ENCODE measurements at regions not wholly inside any gene's neighbourhood (a gene's known extent, or its start where the extent isn't known, plus 50 kb on each side); places are given as distances from the start of the nearest gene placed in this dataset.

DNA sequence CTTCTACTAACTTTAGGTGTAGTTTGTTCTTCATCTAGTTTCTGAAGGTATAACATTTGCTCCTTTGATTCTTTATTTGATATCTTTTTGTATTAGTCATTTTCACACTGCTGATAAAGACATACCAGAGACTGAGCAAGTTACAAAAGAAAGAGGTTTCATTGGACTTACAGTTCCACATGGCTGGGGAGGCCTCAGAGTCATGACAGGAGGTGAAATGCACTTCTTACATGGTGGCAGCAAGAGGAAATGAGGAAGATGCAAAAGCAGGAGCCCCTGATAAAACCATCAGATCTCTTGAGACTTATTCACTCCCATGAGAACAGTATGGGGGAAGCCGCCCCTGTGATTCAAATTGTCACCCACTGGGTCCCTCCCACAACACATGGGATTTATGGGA lies 544.4 kb upstream of the DSEL start:
- CTCF ChIA-PET, result no interaction called here
- no peak for DNase-seq (ENCODE audit: extremely low spot score)
- POLR2A ChIA-PET, result no interaction called here
- TF ChIP-seq, protein P1, sequence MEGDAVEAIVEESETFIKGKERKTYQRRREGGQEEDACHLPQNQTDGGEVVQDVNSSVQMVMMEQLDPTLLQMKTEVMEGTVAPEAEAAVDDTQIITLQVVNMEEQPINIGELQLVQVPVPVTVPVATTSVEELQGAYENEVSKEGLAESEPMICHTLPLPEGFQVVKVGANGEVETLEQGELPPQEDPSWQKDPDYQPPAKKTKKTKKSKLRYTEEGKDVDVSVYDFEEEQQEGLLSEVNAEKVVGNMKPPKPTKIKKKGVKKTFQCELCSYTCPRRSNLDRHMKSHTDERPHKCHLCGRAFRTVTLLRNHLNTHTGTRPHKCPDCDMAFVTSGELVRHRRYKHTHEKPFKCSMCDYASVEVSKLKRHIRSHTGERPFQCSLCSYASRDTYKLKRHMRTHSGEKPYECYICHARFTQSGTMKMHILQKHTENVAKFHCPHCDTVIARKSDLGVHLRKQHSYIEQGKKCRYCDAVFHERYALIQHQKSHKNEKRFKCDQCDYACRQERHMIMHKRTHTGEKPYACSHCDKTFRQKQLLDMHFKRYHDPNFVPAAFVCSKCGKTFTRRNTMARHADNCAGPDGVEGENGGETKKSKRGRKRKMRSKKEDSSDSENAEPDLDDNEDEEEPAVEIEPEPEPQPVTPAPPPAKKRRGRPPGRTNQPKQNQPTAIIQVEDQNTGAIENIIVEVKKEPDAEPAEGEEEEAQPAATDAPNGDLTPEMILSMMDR (IDR thresholded peaks at IDR 0.05; ENCODE audit: control extremely low read depth, extremely low read depth, low read depth, missing control alignments), result no peak

DNA sequence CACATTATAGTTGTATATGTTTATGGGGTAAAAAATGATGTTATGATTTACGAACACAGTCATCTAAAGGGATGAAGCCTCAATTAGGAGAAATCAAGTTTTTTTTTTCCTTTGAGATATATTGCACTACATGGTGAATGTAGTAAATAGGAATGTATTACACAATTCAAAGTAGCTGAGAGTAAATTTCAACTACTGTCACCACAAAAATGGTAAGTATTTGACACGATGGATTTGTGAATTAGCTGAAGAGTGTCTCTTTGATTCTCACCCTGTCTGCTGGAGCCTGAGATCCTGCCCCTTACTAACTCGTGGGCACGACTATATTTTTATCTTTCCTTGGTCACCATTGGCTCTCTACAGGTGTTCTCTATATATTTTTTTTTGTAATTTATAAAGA lies 540.4 kb upstream of the DSEL start:
- ChIA-PET CTCF (no interaction called here), POLR2A (no interaction called here)
- TF ChIP-seq, protein P1 (IDR thresholded peaks at IDR 0.05; ENCODE audit: control extremely low read depth, extremely low read depth, low read depth, missing control alignments), result no peak
- DNase-seq (ENCODE audit: extremely low spot score), result no peak

DNA sequence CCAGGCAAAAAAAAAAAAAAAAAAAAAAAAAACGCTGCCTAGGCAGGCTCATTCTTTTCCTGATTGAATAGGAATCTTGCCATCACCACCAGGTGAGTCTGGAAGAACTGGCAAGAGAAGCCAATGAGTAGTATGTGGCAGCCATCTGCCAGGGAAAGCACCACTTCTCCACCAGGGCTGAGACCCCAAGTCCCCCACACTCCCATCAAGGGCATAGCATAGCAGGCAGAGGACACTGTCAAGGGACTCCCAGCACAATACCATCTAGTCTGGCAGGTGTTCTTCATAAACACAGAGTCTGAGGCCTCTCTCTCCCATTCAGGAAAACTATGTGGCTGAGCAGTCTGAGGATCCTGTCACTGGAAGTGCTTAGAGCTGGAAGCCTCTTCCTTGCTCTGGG lies 538.1 kb upstream of the DSEL start:
- ChIA-PET POLR2A (no interaction called here), CTCF (interaction anchor here (1.2 kb wide), 1 partner anchor 11 kb away, joined by 3 read pairs; no protein-coding TSS in a partner anchor)
- TF ChIP-seq, protein P1 (IDR thresholded peaks at IDR 0.05; ENCODE audit: control extremely low read depth, extremely low read depth, low read depth, missing control alignments), result no peak
- DNase-seq (ENCODE audit: extremely low spot score), result no peak

DNA sequence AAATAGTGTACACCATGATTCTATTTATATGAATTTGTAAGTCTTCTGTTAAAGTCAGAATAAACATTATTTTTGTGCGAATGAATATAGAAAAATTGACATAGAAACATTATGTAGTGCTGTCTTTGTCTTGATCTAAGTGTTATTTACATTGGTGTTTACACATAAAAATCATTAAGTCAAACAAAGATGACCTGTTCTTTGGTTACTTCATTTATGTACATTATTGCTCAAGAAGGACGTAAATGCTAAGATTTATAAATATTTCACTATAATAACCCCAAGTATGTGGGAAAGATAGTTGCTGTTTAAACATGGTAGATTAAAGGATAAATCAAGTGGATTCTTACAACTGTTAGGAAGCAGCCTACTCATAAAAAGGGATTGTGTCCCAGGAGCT lies 536.8 kb upstream of the DSEL start:
- ChIA-PET POLR2A (no interaction called here), CTCF (no interaction called here)
- DNase-seq (ENCODE audit: extremely low spot score), result no peak
- TF ChIP-seq, protein P1 (IDR thresholded peaks at IDR 0.05; ENCODE audit: control extremely low read depth, extremely low read depth, low read depth, missing control alignments), result no peak

DNA sequence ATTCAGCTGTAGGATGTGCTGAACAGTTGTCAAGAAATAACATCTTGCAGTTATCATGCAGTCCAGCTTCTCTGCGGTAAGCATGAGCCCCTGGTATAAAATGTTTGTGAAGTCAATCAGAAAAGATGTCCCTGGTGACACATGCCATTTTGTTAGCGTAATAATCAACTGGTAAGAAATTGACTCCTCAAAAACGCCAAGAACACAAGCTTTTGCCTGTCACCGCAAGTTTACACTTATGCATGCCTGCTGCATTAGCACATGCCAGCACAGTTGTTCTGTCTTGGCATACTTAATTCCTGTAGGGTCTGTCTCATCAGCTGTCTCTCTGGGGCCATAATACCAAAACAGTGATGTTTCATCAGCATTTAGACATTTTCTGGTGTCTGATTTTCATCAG lies 524.8 kb upstream of the DSEL start:
- TF ChIP-seq, protein P1 (IDR thresholded peaks at IDR 0.05; ENCODE audit: control extremely low read depth, extremely low read depth, low read depth, missing control alignments), result no peak
- no peak for DNase-seq (ENCODE audit: extremely low spot score)
- ChIA-PET CTCF (no interaction called here), POLR2A (no interaction called here)

DNA sequence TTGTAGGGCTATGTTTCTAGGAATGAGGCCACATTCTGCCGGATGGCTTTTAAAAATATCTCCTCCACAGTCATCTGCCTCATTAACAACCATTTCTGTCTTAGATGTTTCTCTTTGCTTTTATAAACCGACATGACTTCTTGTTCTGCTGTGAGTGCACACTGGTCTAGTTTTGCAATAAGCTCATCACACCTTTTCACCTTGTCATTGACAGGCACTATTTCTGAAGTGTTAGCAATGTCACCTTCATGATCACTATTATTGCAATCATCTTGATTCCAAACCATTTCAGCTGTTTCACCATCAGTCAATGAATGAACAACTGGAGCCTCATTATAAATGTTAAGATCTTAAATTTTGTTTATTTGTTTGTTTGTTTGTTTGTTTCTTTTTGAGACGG lies 523.7 kb upstream of the DSEL start:
- no peak for DNase-seq (ENCODE audit: extremely low spot score)
- ChIA-PET CTCF (no interaction called here), POLR2A (no interaction called here)
- TF ChIP-seq, protein P1 (IDR thresholded peaks at IDR 0.05; ENCODE audit: control extremely low read depth, extremely low read depth, low read depth, missing control alignments), result no peak
